Nephron (organoid): ENCODE measurements at regions not wholly inside any gene's neighbourhood (a gene's known extent, or its start where the extent isn't known, plus 50 kb on each side); places are given as distances from the start of the nearest gene placed in this dataset.

Experiments used
- H3K27ac Mint-ChIP-seq, 3 experiments: 2 replicates each; pipeline ENCODE4 v1.8.0; 2020; ENCODE audit warnings: mixed read lengths in 3 of 3, mild to moderate bottlenecking in 2 of 3, moderate library complexity in 1 of 3
- H3K27me3 Mint-ChIP-seq: 2 replicates; pipeline ENCODE4 v1.8.0; 2021; ENCODE audit warnings: low read depth, mild to moderate bottlenecking, moderate library complexity, mixed read lengths
- H3K36me3 Mint-ChIP-seq: 2 replicates; pipeline ENCODE4 v1.8.0; 2020; ENCODE audit warnings: low read depth, mixed read lengths
- H3K4me1 Mint-ChIP-seq: 2 replicates; pipeline ENCODE4 v1.8.0; 2020; ENCODE audit warnings: mixed read lengths
- H3K4me3 Mint-ChIP-seq, 3 experiments: 2 replicates each; pipeline ENCODE4 v1.8.0; 2020; ENCODE audit warnings: mild to moderate bottlenecking in 3 of 3, mixed read lengths in 3 of 3, moderate library complexity in 2 of 3
- H3K9me3 Mint-ChIP-seq: 2 replicates; pipeline ENCODE4 v1.8.0; 2020; ENCODE audit warnings: mixed read lengths
- CTCF ChIP-seq, 3 experiments: fragments of 200-600 bp; sonication (generic); IDR thresholded peaks; one replicate each; pipeline ENCODE4 v1.5.0; 2021; ENCODE audit warnings: antibody characterized with exemption in 3 of 3; ENCODE audit not compliant: unreplicated experiment in 3 of 3

- Mint-ChIP-seq H3K4me1 (no peaks in the 10 kb centered on the region), H3K4me3 (no peak overlapping the region), H3K27ac (no peak overlapping the region), H3K27me3 (peaks cover 16% of the 10 kb centered on the region), H3K36me3 (no peaks in the 10 kb centered on the region), H3K9me3 (no peaks in the 10 kb centered on the region)
- no peak for TF ChIP-seq CTCF (IDR thresholded peaks at IDR 0.05; ENCODE audit: unreplicated experiment in 3 of 3)
Observed at GRCh38 chr14:98606041-98606640, 665.9 kb downstream of the BCL11B start.

- Mint-ChIP-seq H3K36me3 (no peaks in the 10 kb centered on the region), H3K4me3 (no peak overlapping the region), H3K27me3 (peaks cover 16% of the 10 kb centered on the region), H3K4me1 (no peaks in the 10 kb centered on the region), H3K9me3 (no peaks in the 10 kb centered on the region), H3K27ac (no peak overlapping the region)
- no peak for TF ChIP-seq CTCF (IDR thresholded peaks at IDR 0.05; ENCODE audit: unreplicated experiment in 3 of 3)
Observed at GRCh38 chr14:98606816-98607215, 665.2 kb downstream of the BCL11B start.

- Mint-ChIP-seq H3K9me3 (no peaks in the 10 kb centered on the region), H3K4me1 (no peaks in the 10 kb centered on the region), H3K36me3 (no peaks in the 10 kb centered on the region), H3K27ac (no peak overlapping the region), H3K4me3 (no peak overlapping the region), H3K27me3 (peaks cover 11% of the 10 kb centered on the region)
- no peak for TF ChIP-seq CTCF (IDR thresholded peaks at IDR 0.05; ENCODE audit: unreplicated experiment in 3 of 3)
Observed at GRCh38 chr14:98607341-98607910, 664.6 kb downstream of the BCL11B start.

- H3K9me3 Mint-ChIP-seq = no peaks in the 10 kb centered on the region
- H3K27ac Mint-ChIP-seq = no peak overlapping the region
- H3K36me3 Mint-ChIP-seq = no peaks in the 10 kb centered on the region
- H3K27me3 Mint-ChIP-seq = peaks cover 15% of the 10 kb centered on the region
- no peaks in the 10 kb centered on the region for H3K4me1 Mint-ChIP-seq
- H3K4me3 Mint-ChIP-seq = no peak overlapping the region
- no peak for TF ChIP-seq CTCF (IDR thresholded peaks at IDR 0.05; ENCODE audit: unreplicated experiment in 3 of 3)
Observed at GRCh38 chr14:98608071-98609060, 663.6 kb downstream of the BCL11B start.

GRCh38 chr14:98612434-98613200 lies 659.4 kb downstream of the BCL11B start:
- Mint-ChIP-seq H3K9me3 (peaks cover 5% of the 10 kb centered on the region), H3K4me1 (no peaks in the 10 kb centered on the region), H3K27ac (no peak overlapping the region), H3K4me3 (no peak overlapping the region), H3K36me3 (no peaks in the 10 kb centered on the region), H3K27me3 (peaks cover 15% of the 10 kb centered on the region)
- no peak for TF ChIP-seq CTCF (IDR thresholded peaks at IDR 0.05; ENCODE audit: unreplicated experiment in 3 of 3)
